Small intestine (tissue), 7 donors: ENCODE measurements at regions not wholly inside any gene's neighbourhood (a gene's known extent, or its start where the extent isn't known, plus 50 kb on each side); places are given as distances from the start of the nearest gene placed in this dataset.
A peak's percentile ranks its signal among the peaks of the same experiment; 100 is the strongest.

Experiments
- DNase-seq, 2 donors: peaks; one replicate each; pipeline versions ENCODE4 v3.0.0 to v3.0.0-alpha.2; 2013
- FAIRE-seq: peaks from 2 replicates; lab custom pipeline; 2012; peaks lifted over from hg19 to GRCh38; lab: Jason Lieb, UNC
- H3K27ac ChIP-seq, 3 donors: one replicate each; pipeline ENCODE4 v1.5.1; 2013; ENCODE audit warnings: low read length in 2 of 3, mild to moderate bottlenecking in 2 of 3, control low read depth in 1 of 3, inconsistent platforms in 1 of 3, low read depth in 1 of 3, moderate library complexity in 1 of 3
- H3K27me3 ChIP-seq, 3 donors: one replicate each; pipeline ENCODE4 v1.6.1; 2013; ENCODE audit warnings: low read length in 3 of 3, inconsistent platforms in 1 of 3; ENCODE audit not compliant: control insufficient read depth in 3 of 3, insufficient read depth in 3 of 3
- H3K36me3 ChIP-seq, 3 donors: one replicate each; pipeline ENCODE4 v1.6.1; 2013; ENCODE audit warnings: low read length in 3 of 3, inconsistent platforms in 1 of 3, low read depth in 1 of 3, mild to moderate bottlenecking in 1 of 3, moderate library complexity in 1 of 3; ENCODE audit not compliant: control insufficient read depth in 3 of 3, insufficient read depth in 2 of 3
- H3K4me1 ChIP-seq, 3 donors: one replicate each; pipeline ENCODE4 v1.6.1; 2013; ENCODE audit warnings: low read length in 2 of 3, inconsistent platforms in 1 of 3, low read depth in 1 of 3, mild to moderate bottlenecking in 1 of 3, moderate library complexity in 1 of 3; ENCODE audit not compliant: control insufficient read depth in 3 of 3, insufficient read depth in 2 of 3
- H3K4me3 ChIP-seq, 3 donors: one replicate each; pipeline ENCODE4 v1.5.1; 2013; ENCODE audit warnings: low read length in 3 of 3, control low read depth in 1 of 3, inconsistent platforms in 1 of 3, low read depth in 1 of 3, mild to moderate bottlenecking in 1 of 3, moderate library complexity in 1 of 3
- H3K9me3 ChIP-seq, 2 donors: one replicate each; pipeline ENCODE4 v1.6.1; 2013; ENCODE audit warnings: low read depth in 1 of 2, low read length in 1 of 2; ENCODE audit not compliant: control insufficient read depth in 2 of 2, insufficient read depth in 1 of 2
- WGBS, 3 donors: extraction: QIAGEN DNeasy Blood & Tissue Kit; methylation state at CpG; one replicate each; pipeline ENCODE4 v1.1.7; 2013; 5-methylcytosine and 5-hydroxymethylcytosine counted together
- donor health status: healthy with polysubstance abuse.
- donor health status: control.
- donor health status: control.
- donor health status: Bipolar disorder and iron deficiency.
- donor health status: healthy.

GRCh38 chr13:84683448-84683847 lies 801.2 kb upstream of the SLITRK1 start:
- H3K27ac ChIP-seq, result no peak overlapping the region
- no peaks in the 10 kb centered on the region for H3K27me3 ChIP-seq
- H3K4me3 ChIP-seq, result no peak overlapping the region
- H3K36me3 ChIP-seq, result no peaks in the 10 kb centered on the region
- H3K9me3 ChIP-seq, result peaks cover 0 to 8% of the 10 kb centered on the region in 2 donors
- no peaks in the 10 kb centered on the region for H3K4me1 ChIP-seq
- no peak for FAIRE-seq
- DNase-seq, result no peak

DNA sequence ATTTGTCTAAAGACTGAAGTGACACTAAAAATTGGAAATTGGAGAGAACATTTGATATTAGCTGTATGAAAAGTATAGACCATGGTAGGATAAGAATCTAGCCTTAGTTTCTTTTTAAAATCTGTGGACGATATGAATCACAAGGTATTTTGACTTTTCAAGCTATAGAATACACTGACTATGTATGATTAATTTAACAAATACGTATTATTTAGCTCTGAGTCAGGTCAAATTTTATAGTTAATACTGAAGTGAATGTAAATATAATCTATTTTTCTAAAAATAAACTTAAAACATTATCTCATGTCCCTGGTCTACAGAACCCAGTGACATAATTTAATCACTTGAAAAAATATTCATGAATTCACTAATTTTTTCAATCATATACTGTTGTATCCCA lies 795.6 kb upstream of the SLITRK1 start:
- H3K27ac ChIP-seq, result no peak overlapping the region
- H3K4me3 ChIP-seq, result no peak overlapping the region
- no peaks in the 10 kb centered on the region for H3K4me1 ChIP-seq
- H3K27me3 ChIP-seq, result no peaks in the 10 kb centered on the region
- WGBS, 3 donors, result 78 to 88% (median 84%) methylated on average over 2 of the region's 2 CpGs
- DNase-seq, result no peak
- H3K9me3 ChIP-seq, result no peaks in the 10 kb centered on the region
- H3K36me3 ChIP-seq, result no peaks in the 10 kb centered on the region
- no peak for FAIRE-seq

DNA sequence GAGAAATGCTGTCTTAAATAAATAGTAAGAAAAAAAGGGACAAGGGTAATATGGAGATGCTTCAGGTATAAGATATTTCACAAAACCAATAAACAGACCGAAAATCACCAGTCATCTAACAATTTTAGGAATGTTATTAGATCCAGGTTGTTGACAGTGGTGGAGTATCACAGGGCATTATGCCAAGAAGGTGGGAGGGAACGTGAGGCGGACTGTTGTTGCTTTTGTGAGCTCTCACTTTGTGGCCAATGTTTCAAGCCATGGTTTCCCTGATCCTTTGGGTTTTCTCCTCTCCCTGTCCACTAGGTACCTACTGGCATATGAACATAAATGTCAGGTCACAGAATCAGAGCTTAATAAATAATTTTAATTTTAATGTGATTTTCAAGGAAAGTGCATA lies 790.3 kb upstream of the SLITRK1 start:
- Histone ChIP-seq H3K27ac (no peak overlapping the region), H3K36me3 (no peaks in the 10 kb centered on the region), H3K9me3 (no peaks in the 10 kb centered on the region), H3K27me3 (no peaks in the 10 kb centered on the region), H3K4me3 (no peak overlapping the region), H3K4me1 (no peaks in the 10 kb centered on the region)
- DNase-seq (no peak), FAIRE-seq (no peak)
- WGBS, 3 donors, result 77 to 81% (median 78%) methylated on average over 3 of the region's 3 CpGs

GRCh38 chr13:84670245-84670644 lies 788.0 kb upstream of the SLITRK1 start:
- no peak for FAIRE-seq
- Histone ChIP-seq H3K4me1 (no peaks in the 10 kb centered on the region), H3K27me3 (no peaks in the 10 kb centered on the region), H3K36me3 (no peaks in the 10 kb centered on the region), H3K27ac (no peak overlapping the region), H3K4me3 (no peak overlapping the region), H3K9me3 (no peaks in the 10 kb centered on the region)
- no peak for DNase-seq
- WGBS, 3 donors, result 45 to 82% (median 82%) methylated on average over 1 of the region's 1 CpG

DNA sequence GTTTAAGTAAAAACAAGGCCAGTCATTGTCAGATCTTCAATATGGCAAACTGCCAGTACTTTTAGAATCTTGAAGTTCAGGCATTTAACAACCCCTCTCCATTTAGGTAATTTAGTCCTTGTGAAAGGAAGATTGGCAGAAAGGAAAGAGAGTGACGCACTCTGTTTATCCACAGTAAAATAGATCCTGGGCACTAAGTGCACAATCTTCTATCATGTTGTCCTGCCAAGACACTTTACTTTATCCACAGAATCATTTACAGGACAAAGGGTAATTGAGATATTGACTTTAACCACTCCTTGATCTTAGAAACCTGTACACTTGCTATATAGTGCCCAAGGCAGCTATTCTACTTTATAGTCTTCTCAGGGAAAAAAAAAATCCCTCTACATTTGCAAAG lies 786.4 kb upstream of the SLITRK1 start:
- Histone ChIP-seq H3K4me3 (no peak overlapping the region), H3K9me3 (no peaks in the 10 kb centered on the region), H3K27ac (no peak overlapping the region), H3K36me3 (no peaks in the 10 kb centered on the region), H3K4me1 (no peaks in the 10 kb centered on the region), H3K27me3 (no peaks in the 10 kb centered on the region)
- FAIRE-seq, result no peak
- DNase-seq, result peak; percentile 31 to 84
- 14 to 45% (median 43%) methylated on average over 1 of the region's 1 CpG for WGBS, 3 donors

GRCh38 chr13:84662491-84662890 lies 780.2 kb upstream of the SLITRK1 start:
- no peak for DNase-seq
- Histone ChIP-seq H3K27me3 (no peaks in the 10 kb centered on the region), H3K4me3 (no peak overlapping the region), H3K36me3 (no peaks in the 10 kb centered on the region), H3K9me3 (no peaks in the 10 kb centered on the region), H3K4me1 (no peaks in the 10 kb centered on the region), H3K27ac (no peak overlapping the region)
- 60 to 69% (median 65%) methylated on average over 3 of the region's 3 CpGs for WGBS, 3 donors
- FAIRE-seq, result no peak

DNA sequence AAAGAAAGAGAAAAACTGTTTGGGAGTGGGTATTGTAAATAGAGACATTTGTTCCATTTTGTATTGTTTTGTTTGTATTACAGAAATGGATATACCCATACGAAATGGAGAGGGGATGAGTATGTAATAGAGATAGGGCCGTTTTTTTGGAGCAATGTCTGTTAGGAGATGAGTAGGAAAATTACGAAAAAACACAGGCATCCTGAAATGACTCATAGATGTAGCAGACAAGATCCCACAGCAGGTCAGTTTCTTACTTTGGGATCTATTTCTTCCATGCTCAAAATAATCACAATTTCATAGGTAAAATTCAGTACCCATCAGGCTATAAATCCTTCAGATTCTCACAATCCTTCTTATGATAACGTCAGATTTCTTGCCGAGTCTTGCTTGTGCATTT lies 779.4 kb upstream of the SLITRK1 start:
- Histone ChIP-seq H3K9me3 (no peaks in the 10 kb centered on the region), H3K27me3 (no peaks in the 10 kb centered on the region), H3K4me3 (no peak overlapping the region), H3K4me1 (no peaks in the 10 kb centered on the region), H3K27ac (no peak overlapping the region), H3K36me3 (no peaks in the 10 kb centered on the region)
- 81 to 85% (median 81%) methylated on average over 5 of the region's 5 CpGs for WGBS, 3 donors
- FAIRE-seq, result no peak
- no peak for DNase-seq

DNA sequence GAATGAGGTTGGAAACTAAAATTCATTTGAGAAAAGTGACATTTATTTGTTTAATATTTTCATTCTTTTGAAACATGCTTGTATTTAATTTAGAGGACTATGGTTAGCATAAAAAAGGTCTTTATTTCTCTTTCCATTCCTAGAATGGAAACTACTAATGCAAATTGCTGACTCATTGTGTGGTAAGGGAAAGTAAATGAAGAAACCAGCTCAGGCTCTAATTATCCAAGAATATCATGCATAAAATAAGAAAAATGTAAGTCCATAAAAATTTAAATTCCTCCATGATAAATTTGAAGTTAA lies 777.0 kb upstream of the SLITRK1 start:
- Histone ChIP-seq H3K4me1 (no peaks in the 10 kb centered on the region), H3K36me3 (no peaks in the 10 kb centered on the region), H3K4me3 (no peak overlapping the region), H3K27ac (no peak overlapping the region), H3K27me3 (no peaks in the 10 kb centered on the region), H3K9me3 (no peaks in the 10 kb centered on the region)
- FAIRE-seq, result no peak
- no peak for DNase-seq

- no peak overlapping the region for H3K4me3 ChIP-seq
- DNase-seq (no peak), FAIRE-seq (no peak)
- no peaks in the 10 kb centered on the region for H3K4me1 ChIP-seq
- 55 to 67% (median 63%) methylated on average over 3 of the region's 3 CpGs for WGBS, 3 donors
- H3K27me3 ChIP-seq, result no peaks in the 10 kb centered on the region
- no peaks in the 10 kb centered on the region for H3K9me3 ChIP-seq
- H3K36me3 ChIP-seq, result no peaks in the 10 kb centered on the region
- no peak overlapping the region for H3K27ac ChIP-seq
These were observed 776.5 kb upstream of the SLITRK1 start for GRCh38 chr13:84658491-84659358.
